Activated T-helper 9 cell treated with anti-CD3 and anti-CD28 coated beads, Interleukin-2, amount 50 U/mL, for 16 hours (primary cell): ENCODE measurements at regions not wholly inside any gene's neighbourhood (a gene's known extent, or its start where the extent isn't known, plus 50 kb on each side); places are given as distances from the start of the nearest gene placed in this dataset.

Source experiments
- DNase-seq: peaks from one replicate; pipeline ENCODE4 v3.0.0-alpha.2; 2020; ENCODE audit warnings: low read depth

DNA sequence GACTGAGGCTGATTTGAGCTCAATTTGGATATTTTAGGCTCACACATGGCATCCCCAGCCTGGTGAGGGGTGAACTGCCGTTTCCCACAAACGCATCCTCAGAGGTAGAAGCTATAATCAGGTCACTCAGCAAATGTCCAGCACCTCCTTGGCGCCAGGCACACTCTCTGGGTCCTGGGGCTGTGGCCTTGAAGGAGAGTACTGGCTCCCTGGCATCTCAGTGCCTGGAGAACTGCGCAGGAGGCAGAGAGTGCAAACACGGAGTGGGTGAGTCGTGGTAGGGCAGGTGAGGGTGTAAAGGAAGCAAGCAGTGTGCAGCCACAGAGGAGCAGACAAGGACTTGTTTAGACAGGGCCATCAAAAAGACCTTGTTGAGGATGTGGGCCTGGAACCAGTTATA lies 224.0 kb upstream of the ZNF32 start:
- no peak for DNase-seq

DNA sequence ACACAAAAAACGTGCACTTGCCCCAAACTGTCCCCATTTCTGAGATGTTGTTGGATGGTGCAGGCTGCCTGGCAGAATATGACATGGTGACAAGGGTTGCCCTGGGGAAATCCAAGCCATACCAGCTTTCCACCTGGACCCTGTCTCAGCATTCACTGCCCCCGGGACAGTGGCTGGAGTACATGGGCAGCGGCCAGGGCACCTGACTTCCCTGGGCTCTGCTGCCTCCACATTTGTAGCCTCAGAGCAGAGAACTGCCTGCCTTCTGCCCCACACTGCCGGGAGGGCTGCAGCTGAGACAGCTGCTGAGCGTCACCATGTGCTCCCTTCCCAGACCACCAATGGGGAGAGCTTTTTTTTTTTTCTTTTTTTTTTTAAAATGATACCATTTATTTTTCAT lies 222.9 kb upstream of the ZNF32 start:
- DNase-seq, result no peak

DNA sequence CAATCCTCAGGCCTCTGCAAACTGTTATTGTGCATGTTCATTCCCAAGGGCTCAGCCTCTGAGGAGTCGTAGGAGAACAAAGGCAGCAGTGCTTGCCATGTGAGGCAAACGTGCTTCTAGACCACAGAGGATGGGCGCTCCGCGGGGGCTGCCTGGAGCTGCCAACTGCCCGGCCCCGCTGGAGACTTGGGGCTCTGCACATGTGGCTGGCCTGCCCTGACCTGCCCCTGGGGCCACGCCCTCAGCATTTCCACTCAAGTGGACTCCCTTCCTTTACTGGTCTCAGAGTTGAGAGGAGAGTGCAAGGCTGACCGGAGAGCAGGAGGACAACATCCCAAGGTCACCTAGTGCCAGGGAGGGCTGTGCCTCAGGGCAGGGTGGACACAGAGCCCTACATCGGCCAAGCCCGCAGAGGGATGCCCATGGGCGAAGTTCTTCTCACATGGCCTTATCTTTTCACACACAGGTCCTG lies 222.3 kb upstream of the ZNF32 start:
- no peak for DNase-seq

GRCh38 chr10:43869669-43870322 lies 221.1 kb upstream of the ZNF32 start:
- no peak for DNase-seq

GRCh38 chr10:43868952-43869351 lies 220.3 kb upstream of the ZNF32 start:
- DNase-seq, result no peak

GRCh38 chr10:43867667-43868565 lies 219.2 kb upstream of the ZNF32 start:
- DNase-seq, result no peak

GRCh38 chr10:43867113-43867512 lies 218.4 kb upstream of the ZNF32 start:
- no peak for DNase-seq

DNA sequence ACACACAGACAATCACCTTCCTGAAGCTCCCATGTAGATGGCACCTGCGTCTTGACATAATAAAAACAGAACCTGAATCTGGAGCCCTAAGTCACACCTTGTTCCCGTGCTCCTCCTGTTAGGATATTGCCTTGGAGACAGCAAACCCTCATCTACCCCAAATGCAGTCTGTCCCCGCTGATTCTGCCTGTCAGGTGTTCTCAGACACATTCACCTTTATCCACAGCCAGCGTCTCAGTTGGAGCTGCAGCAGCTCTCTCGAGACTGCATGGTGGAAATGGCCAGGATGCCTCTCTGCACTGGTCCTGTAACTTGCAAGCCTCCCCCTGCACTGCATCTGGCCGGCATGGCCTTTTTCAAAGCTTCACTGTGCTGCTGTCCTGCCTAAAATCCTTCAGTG lies 218.0 kb upstream of the ZNF32 start:
- DNase-seq, result no peak

GRCh38 chr10:43865265-43866135 lies 216.8 kb upstream of the ZNF32 start:
- no peak for DNase-seq

DNA sequence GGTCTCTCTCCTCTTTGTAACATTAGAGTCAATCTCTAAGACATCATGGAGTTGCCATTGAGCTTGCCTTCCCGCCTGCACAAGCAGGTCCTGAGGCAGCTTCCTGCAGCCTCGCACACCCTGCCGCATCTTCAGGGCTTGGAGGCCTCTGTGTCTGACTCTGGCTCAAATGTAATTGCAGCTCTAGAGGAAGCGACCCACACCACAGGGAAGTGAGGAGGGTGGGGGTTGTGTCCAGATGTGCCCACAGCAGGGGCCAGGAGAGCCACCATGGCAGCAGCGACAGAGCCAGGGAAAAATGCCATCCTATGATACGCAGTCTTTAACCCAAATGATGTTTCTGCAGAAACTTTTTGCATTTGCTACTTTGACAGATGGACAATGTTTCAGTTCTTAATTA lies 216.0 kb upstream of the ZNF32 start:
- no peak for DNase-seq

- DNase-seq, result no peak
These were observed 215.3 kb upstream of the ZNF32 start for GRCh38 chr10:43863859-43864591.

GRCh38 chr10:43863270-43863669 lies 214.6 kb upstream of the ZNF32 start:
- DNase-seq, result no peak

DNA sequence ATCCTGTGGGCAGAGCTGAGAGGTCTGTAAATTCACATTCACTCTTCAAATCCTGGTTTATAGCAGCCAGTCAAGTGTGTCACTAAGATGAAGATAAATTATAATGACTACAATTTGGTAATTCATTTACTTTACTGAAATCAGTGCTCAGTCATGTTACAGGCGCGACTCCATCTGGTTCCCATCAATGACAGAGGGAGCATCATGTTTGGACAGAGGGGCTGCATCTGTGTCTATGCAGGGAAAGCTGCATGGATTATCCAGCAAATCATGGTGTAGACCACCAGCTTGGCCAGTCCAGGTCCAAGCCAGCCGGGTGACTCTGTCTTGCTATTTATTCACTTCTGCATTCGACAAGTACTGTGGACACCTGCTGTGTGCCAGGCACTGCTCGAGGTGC lies 214.1 kb upstream of the ZNF32 start:
- no peak for DNase-seq

GRCh38 chr10:43861966-43862751 lies 213.5 kb upstream of the ZNF32 start:
- DNase-seq, result no peak

DNA sequence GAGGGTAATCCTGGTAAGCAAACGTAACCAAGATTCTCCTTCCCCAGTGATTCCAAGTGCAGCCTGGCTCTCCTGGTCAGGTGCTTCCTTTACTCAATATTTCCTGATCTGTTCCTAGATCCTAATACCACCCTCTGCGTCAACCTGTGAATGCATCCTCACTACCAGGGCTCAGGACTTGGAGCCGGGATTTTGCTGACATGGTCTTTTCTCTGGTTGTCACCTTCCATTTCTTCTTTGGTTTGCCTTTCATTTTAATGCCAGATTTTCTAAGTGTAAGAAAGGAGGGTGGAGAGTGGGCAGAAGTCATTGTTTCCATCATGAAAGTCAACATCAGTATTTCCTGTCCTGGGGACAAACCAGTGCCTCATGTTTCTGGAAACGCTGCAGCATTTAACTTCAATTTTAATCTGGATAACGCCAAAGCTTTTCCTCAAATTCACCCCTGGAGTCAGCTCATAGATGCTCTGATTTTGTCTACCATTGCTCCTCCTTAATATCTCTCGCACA lies 210.4 kb upstream of the ZNF32 start:
- DNase-seq, result no peak

DNA sequence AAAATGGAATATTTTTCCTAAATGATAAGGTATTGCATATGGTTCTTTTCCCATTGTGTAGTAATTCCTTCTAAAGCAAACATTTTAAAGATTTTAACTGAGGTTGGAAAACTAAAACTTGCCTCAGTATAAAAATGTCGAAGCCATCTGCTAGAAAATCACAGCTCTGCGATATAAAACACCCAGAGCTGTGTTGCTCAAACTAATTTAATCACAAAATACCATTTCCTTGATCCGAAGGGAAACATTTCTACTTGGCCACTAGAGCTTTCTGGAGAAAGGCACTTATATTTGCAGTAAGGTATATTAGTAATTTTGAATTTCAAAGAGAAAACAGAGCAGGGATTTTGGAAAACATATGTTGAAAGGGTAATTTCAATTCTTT lies 209.2 kb upstream of the ZNF32 start:
- DNase-seq, result no peak

GRCh38 chr10:43857206-43857930 lies 208.7 kb upstream of the ZNF32 start:
- no peak for DNase-seq

DNA sequence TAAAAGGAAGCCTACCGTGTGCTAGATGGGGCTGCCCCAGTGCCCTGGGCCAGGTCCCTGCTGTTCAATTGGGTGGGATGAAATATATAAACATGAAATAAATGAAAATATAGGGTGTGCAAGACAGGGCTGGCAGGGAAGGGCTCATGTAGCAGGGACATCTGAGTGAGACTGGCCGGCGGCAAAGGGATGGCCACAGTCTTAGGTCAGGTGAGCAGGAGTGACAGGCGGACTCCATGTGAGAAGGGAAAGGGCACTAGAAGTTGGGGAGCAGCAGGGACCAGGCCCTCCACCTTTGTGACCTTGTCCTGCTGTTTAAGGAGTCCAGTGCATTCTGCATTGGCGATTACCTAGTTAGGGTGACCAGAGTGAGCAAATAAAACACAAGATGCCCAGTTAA lies 207.6 kb upstream of the ZNF32 start:
- no peak for DNase-seq

GRCh38 chr10:43855667-43856210 lies 207.1 kb upstream of the ZNF32 start:
- no peak for DNase-seq

- DNase-seq, result no peak
These were observed 205.3 kb upstream of the ZNF32 start for GRCh38 chr10:43854007-43854406.
